Testis (tissue), 2 donors: ENCODE measurements at regions not wholly inside any gene's neighbourhood (a gene's known extent, or its start where the extent isn't known, plus 50 kb on each side); places are given as distances from the start of the nearest gene placed in this dataset.

ENCODE experiments used
- CTCF ChIP-seq, 3 experiments: fragments of 450-650 bp in 2 of 3; fragments of 200-600 bp in 1 of 3; sonication (generic) in 1 of 3; IDR thresholded peaks; one replicate each; pipeline ENCODE4 v1.5.1; 2016 to 2019; ENCODE audit warnings: antibody characterized with exemption in 3 of 3, mild to moderate bottlenecking in 2 of 3, moderate library complexity in 1 of 3
- POLR2A ChIP-seq: fragments of 450-650 bp; IDR thresholded peaks from one replicate; pipeline ENCODE4 v1.6.1; 2017; ENCODE audit warnings: antibody characterized with exemption, mild to moderate bottlenecking, moderate library complexity

GRCh38 chr6:26284537-26285142, 80.4 kb upstream of the BTN3A2 start:
- TF ChIP-seq CTCF (IDR thresholded peaks at IDR 0.05), result no peak
- TF ChIP-seq POLR2A, result no peak
